Gastroesophageal sphincter (tissue), 3 donors: ENCODE measurements at regions not wholly inside any gene's neighbourhood (a gene's known extent, or its start where the extent isn't known, plus 50 kb on each side); places are given as distances from the start of the nearest gene placed in this dataset.

Experiments
- CTCF ChIP-seq, 4 experiments: fragments of 200-600 bp in 2 of 4; fragments of 450-650 bp in 2 of 4; sonication (generic) in 1 of 4; IDR thresholded peaks; one replicate each; pipeline ENCODE4 v1.5.1; 2017 to 2019; ENCODE audit warnings: antibody characterized with exemption in 4 of 4, mild to moderate bottlenecking in 2 of 4, moderate library complexity in 2 of 4
- POLR2A ChIP-seq, 2 donors: fragments of 450-650 bp; IDR thresholded peaks; one replicate each; pipeline ENCODE4 v1.6.1; 2017; ENCODE audit warnings: antibody characterized with exemption in 2 of 2, mild to moderate bottlenecking in 2 of 2, moderate library complexity in 1 of 2
- POLR2AphosphoS5 ChIP-seq: sonication (generic); formaldehyde crosslinking; IDR thresholded peaks from one replicate; pipeline ENCODE4 v1.6.1; 2017; ENCODE audit warnings: antibody characterized with exemption

- TF ChIP-seq POLR2A (IDR thresholded peaks at IDR 0.05) (no peak), CTCF (IDR thresholded peaks at IDR 0.05) (no peak), POLR2AphosphoS5 (no peak)
Observed at GRCh38 chr12:116482859-116483258, 76.3 kb upstream of the MAP1LC3B2 start.
